Hepatocyte (in vitro differentiated cells): ENCODE measurements at regions not wholly inside any gene's neighbourhood (a gene's known extent, or its start where the extent isn't known, plus 50 kb on each side); places are given as distances from the start of the nearest gene placed in this dataset.

Experiments
- EZH2 ChIP-seq: fragments of 200-600 bp; sonication (generic); IDR thresholded peaks from 2 replicates; pipeline ENCODE4 v1.6.1; 2016; ENCODE audit warnings: antibody characterized with exemption, mild to moderate bottlenecking, borderline replicate concordance
- EZH2phosphoT487 ChIP-seq: fragments of 200-600 bp; sonication (generic); IDR thresholded peaks from one replicate; pipeline ENCODE4 v1.6.1; 2018; ENCODE audit warnings: antibody characterized with exemption, mild to moderate bottlenecking, low read depth, moderate library complexity; ENCODE audit not compliant: unreplicated experiment, severe bottlenecking
- TF ChIP-seq, protein P1 (sequence below): fragments of 200-600 bp; sonication (generic); IDR thresholded peaks from 2 replicates; pipeline ENCODE4 v1.5.1; 2016; ENCODE audit warnings: antibody characterized with exemption, mild to moderate bottlenecking; ENCODE audit not compliant: poor library complexity

DNA sequence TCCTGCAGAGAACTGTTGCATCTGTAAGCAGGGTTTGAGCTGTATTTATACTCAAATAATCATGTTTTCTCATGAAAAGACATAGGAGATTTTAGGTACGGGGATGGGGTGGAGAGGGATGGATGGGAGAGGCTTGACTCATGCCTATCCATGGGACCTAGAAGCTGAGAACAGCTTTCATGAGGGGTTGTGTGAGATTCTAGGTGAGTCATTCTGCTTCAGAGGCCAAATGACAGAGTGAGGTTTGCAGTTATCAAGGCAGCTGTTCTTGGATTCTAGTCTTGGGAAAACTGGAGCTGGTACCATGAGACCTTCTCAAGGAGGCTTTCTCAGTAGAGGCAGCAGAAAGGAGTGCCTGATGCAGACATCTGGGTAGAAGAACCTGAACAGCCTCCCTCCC is 746.9 kb downstream of the TYW1 start:
- TF ChIP-seq, protein P1, sequence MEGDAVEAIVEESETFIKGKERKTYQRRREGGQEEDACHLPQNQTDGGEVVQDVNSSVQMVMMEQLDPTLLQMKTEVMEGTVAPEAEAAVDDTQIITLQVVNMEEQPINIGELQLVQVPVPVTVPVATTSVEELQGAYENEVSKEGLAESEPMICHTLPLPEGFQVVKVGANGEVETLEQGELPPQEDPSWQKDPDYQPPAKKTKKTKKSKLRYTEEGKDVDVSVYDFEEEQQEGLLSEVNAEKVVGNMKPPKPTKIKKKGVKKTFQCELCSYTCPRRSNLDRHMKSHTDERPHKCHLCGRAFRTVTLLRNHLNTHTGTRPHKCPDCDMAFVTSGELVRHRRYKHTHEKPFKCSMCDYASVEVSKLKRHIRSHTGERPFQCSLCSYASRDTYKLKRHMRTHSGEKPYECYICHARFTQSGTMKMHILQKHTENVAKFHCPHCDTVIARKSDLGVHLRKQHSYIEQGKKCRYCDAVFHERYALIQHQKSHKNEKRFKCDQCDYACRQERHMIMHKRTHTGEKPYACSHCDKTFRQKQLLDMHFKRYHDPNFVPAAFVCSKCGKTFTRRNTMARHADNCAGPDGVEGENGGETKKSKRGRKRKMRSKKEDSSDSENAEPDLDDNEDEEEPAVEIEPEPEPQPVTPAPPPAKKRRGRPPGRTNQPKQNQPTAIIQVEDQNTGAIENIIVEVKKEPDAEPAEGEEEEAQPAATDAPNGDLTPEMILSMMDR = no peak
- TF ChIP-seq EZH2phosphoT487 = no peak
- no peak for TF ChIP-seq EZH2
